Parathyroid adenoma (tissue), 2 donors: ENCODE measurements at regions not wholly inside any gene's neighbourhood (a gene's known extent, or its start where the extent isn't known, plus 50 kb on each side); places are given as distances from the start of the nearest gene placed in this dataset.
"Not testable (repeated sequence)": the region's sequence is repeated elsewhere in the genome, so short reads cannot be mapped to it uniquely, and the experiment has no call there.

Experiments
- H2AFZ ChIP-seq: fragments of 300-600 bp; sonication (generic); one replicate; pipeline ENCODE4 v1.7.0; 2017; ENCODE audit warnings: antibody characterized with exemption, mild to moderate bottlenecking
- H3K27ac ChIP-seq: fragments of 300-600 bp; sonication (generic); one replicate; pipeline ENCODE4 v1.7.0; 2017
- H3K27me3 ChIP-seq: fragments of 300-600 bp; sonication (generic); one replicate; pipeline ENCODE4 v1.7.0; 2017; ENCODE audit warnings: low read length; ENCODE audit not compliant: control insufficient read depth, insufficient read depth
- H3K36me3 ChIP-seq: fragments of 300-600 bp; sonication (generic); one replicate; pipeline ENCODE4 v1.7.0; 2017; ENCODE audit warnings: low read length; ENCODE audit not compliant: control insufficient read depth, insufficient read depth
- H3K4me1 ChIP-seq: fragments of 300-600 bp; sonication (generic); one replicate; pipeline ENCODE4 v1.7.0; 2017; ENCODE audit warnings: control low read depth
- H3K4me2 ChIP-seq: fragments of 300-600 bp; sonication (generic); one replicate; pipeline ENCODE4 v1.7.0; 2017; ENCODE audit warnings: low read length
- H3K4me3 ChIP-seq: fragments of 300-600 bp; sonication (generic); one replicate; pipeline ENCODE4 v1.7.0; 2017; ENCODE audit warnings: low read depth, low read length
- H3K79me2 ChIP-seq: fragments of 300-600 bp; sonication (generic); one replicate; pipeline ENCODE4 v1.7.0; 2017; ENCODE audit warnings: control low read depth
- H3K9ac ChIP-seq: fragments of 300-600 bp; sonication (generic); one replicate; pipeline ENCODE4 v1.7.0; 2017; ENCODE audit warnings: mild to moderate bottlenecking
- H3K9me3 ChIP-seq: fragments of 300-600 bp; sonication (generic); one replicate; pipeline ENCODE4 v1.7.0; 2017; ENCODE audit warnings: low read length; ENCODE audit not compliant: control insufficient read depth
- donor health status: primary hyperparathyroidism.

- not testable (repeated sequence) for H3K27me3 ChIP-seq, H3K9me3 ChIP-seq, H3K36me3 ChIP-seq, H3K9ac ChIP-seq, H3K4me3 ChIP-seq, H3K4me1 ChIP-seq, H3K4me2 ChIP-seq, H3K79me2 ChIP-seq, H3K27ac ChIP-seq, H2AFZ ChIP-seq
Observed at GRCh38 chr9:41655071-41655554, 466.0 kb upstream of the ZNG1F start.

- not testable (repeated sequence) for H3K4me2 ChIP-seq, H3K9ac ChIP-seq, H3K27ac ChIP-seq, H3K4me1 ChIP-seq, H3K27me3 ChIP-seq, H3K9me3 ChIP-seq, H3K79me2 ChIP-seq, H3K36me3 ChIP-seq, H2AFZ ChIP-seq, H3K4me3 ChIP-seq
Observed at GRCh38 chr9:41654349-41654748, 465.2 kb upstream of the ZNG1F start.

GRCh38 chr9:41653560-41654340 lies 464.6 kb upstream of the ZNG1F start:
- H3K4me3 ChIP-seq, H3K36me3 ChIP-seq, H3K27me3 ChIP-seq, H3K27ac ChIP-seq, H3K79me2 ChIP-seq, H3K9ac ChIP-seq, H2AFZ ChIP-seq, H3K4me2 ChIP-seq, H3K9me3 ChIP-seq, H3K4me1 ChIP-seq: not testable (repeated sequence)

DNA sequence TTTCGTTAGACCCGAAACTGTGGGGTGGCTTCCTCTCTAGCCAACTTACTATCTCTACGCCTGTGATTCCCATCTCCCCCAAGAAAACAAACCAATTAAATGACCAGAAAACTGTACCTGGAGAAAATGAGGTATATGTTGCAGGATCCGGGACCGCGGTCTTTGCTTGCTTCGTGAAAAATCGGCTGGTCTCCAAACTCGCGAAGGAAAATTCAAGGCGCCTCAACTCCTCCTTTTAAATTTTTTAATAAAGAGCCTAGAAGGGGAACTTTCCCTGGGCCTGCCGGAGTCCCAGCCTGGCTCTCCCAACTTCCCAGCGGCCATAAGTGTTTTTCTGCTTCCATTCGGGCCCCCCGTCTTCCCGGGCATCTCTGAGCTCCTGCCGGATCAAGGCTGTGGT lies 463.7 kb upstream of the ZNG1F start:
- H3K36me3 ChIP-seq, H3K4me2 ChIP-seq, H3K27ac ChIP-seq, H3K4me3 ChIP-seq, H3K9me3 ChIP-seq, H3K27me3 ChIP-seq, H3K79me2 ChIP-seq, H3K9ac ChIP-seq, H3K4me1 ChIP-seq, H2AFZ ChIP-seq: not testable (repeated sequence)

DNA sequence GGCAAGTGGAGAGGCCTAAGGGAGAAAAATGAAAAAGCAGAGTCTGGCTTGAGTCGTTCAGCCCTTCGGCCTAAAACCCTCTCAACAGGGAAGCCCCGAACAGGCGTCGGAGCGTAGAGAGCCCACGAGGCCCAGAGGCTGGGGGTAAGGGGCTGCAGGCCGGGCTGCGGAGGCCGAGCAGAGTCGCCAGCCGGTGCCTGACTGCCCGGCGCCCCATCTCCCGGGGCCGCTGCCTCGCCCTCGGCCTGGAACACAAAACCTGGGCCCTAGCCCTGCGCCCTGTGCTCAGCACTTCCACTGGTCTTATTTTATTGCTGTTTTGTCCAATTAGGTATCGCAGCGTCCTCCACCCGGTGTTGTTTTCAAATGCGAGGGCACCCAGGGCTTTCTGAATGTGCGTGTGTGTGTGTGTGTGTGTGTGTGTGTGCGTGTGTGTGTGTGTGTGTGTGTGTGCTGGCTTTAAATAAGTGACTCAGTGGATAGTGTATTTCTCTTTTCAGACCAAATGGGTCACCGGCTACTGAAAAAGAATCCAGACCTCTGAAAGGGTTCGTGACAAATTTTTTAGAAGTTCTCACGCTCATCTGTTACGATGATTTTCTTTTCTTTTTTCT lies 463.1 kb upstream of the ZNG1F start:
- H3K79me2 ChIP-seq, H3K4me3 ChIP-seq, H3K27ac ChIP-seq: not testable (repeated sequence)

DNA sequence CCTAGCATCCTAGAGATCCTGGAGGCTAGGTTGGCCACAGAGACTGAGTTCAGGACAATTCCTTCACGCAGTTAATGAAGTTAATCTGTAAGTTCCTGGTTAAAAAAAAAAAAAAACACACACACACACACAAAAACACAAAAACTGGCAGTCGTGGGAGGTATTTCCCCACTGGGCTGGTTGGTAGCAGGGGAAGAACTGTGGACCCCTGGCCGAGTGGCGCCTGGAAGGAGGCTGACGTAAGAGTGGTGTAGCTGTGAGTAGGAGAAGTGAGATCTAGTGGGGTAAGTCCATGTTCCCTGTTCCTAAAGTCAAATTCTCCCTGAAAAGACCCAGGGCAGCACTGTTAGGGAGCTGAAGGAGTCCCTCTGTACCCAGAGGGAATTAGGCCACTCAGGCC lies 461.0 kb upstream of the ZNG1F start:
- not testable (repeated sequence) for H3K4me2 ChIP-seq, H3K9me3 ChIP-seq, H2AFZ ChIP-seq, H3K79me2 ChIP-seq, H3K27me3 ChIP-seq, H3K9ac ChIP-seq, H3K4me1 ChIP-seq, H3K27ac ChIP-seq, H3K36me3 ChIP-seq, H3K4me3 ChIP-seq

More for the DNA sequence above, 463.1 kb upstream of the ZNG1F start:
- H3K4me2 ChIP-seq, H3K36me3 ChIP-seq, H3K27me3 ChIP-seq, H3K4me1 ChIP-seq, H3K9ac ChIP-seq, H3K9me3 ChIP-seq, H2AFZ ChIP-seq: not testable (repeated sequence)

GRCh38 chr9:41648564-41648963 lies 459.4 kb upstream of the ZNG1F start:
- not testable (repeated sequence) for H3K4me3 ChIP-seq, H3K79me2 ChIP-seq, H3K9ac ChIP-seq, H3K9me3 ChIP-seq, H3K36me3 ChIP-seq, H3K27me3 ChIP-seq, H3K4me2 ChIP-seq, H2AFZ ChIP-seq, H3K4me1 ChIP-seq, H3K27ac ChIP-seq

GRCh38 chr9:41646246-41646645 lies 457.1 kb upstream of the ZNG1F start:
- H3K36me3 ChIP-seq, H2AFZ ChIP-seq, H3K4me3 ChIP-seq, H3K4me1 ChIP-seq, H3K4me2 ChIP-seq, H3K79me2 ChIP-seq, H3K9me3 ChIP-seq, H3K9ac ChIP-seq, H3K27ac ChIP-seq, H3K27me3 ChIP-seq: not testable (repeated sequence)

GRCh38 chr9:41643571-41644279 lies 454.6 kb upstream of the ZNG1F start:
- Histone ChIP-seq H2AFZ (peak overlapping the region; percentile 82), H3K27ac (peak overlapping the region; percentile 39)
- H3K4me3 ChIP-seq, H3K4me1 ChIP-seq, H3K9me3 ChIP-seq, H3K27me3 ChIP-seq, H3K36me3 ChIP-seq, H3K79me2 ChIP-seq, H3K9ac ChIP-seq, H3K4me2 ChIP-seq: not testable (repeated sequence)

- H3K36me3 ChIP-seq, H3K9ac ChIP-seq, H2AFZ ChIP-seq, H3K79me2 ChIP-seq, H3K4me2 ChIP-seq, H3K27me3 ChIP-seq, H3K4me3 ChIP-seq, H3K4me1 ChIP-seq, H3K9me3 ChIP-seq, H3K27ac ChIP-seq: not testable (repeated sequence)
Observed at GRCh38 chr9:41633726-41634125, 444.6 kb upstream of the ZNG1F start.

GRCh38 chr9:41623666-41624065 lies 434.5 kb upstream of the ZNG1F start:
- not testable (repeated sequence) for H3K4me2 ChIP-seq, H3K27me3 ChIP-seq, H2AFZ ChIP-seq, H3K4me1 ChIP-seq, H3K79me2 ChIP-seq, H3K36me3 ChIP-seq, H3K9ac ChIP-seq, H3K4me3 ChIP-seq, H3K9me3 ChIP-seq, H3K27ac ChIP-seq
